Hepatocyte (in vitro differentiated cells): ENCODE measurements at regions not wholly inside any gene's neighbourhood (a gene's known extent, or its start where the extent isn't known, plus 50 kb on each side); places are given as distances from the start of the nearest gene placed in this dataset.

ENCODE experiments used
- EZH2 ChIP-seq: fragments of 200-600 bp; sonication (generic); IDR thresholded peaks from 2 replicates; pipeline ENCODE4 v1.6.1; 2016; ENCODE audit warnings: antibody characterized with exemption, mild to moderate bottlenecking, borderline replicate concordance
- TF ChIP-seq, protein P1 (sequence below): fragments of 200-600 bp; sonication (generic); IDR thresholded peaks from 2 replicates; pipeline ENCODE4 v1.5.1; 2016; ENCODE audit warnings: antibody characterized with exemption, mild to moderate bottlenecking; ENCODE audit not compliant: poor library complexity

DNA sequence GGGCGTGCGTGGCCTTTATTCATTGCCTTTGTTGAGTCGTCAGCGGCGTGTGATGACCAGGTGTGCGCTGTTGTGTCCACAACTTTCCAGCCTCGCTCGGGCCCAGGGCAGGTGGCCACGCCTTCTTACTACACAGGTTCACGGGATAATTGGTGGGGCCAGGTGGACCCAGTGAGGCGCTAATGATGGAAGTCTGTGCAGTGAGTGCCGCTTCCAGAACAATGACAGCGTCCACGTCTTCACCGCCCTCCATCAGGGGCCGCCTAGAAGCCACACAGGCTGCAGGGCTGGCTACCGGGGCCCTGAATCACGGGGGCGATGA is 1197.3 kb downstream of the BRD1 start:
- TF ChIP-seq, protein P1, sequence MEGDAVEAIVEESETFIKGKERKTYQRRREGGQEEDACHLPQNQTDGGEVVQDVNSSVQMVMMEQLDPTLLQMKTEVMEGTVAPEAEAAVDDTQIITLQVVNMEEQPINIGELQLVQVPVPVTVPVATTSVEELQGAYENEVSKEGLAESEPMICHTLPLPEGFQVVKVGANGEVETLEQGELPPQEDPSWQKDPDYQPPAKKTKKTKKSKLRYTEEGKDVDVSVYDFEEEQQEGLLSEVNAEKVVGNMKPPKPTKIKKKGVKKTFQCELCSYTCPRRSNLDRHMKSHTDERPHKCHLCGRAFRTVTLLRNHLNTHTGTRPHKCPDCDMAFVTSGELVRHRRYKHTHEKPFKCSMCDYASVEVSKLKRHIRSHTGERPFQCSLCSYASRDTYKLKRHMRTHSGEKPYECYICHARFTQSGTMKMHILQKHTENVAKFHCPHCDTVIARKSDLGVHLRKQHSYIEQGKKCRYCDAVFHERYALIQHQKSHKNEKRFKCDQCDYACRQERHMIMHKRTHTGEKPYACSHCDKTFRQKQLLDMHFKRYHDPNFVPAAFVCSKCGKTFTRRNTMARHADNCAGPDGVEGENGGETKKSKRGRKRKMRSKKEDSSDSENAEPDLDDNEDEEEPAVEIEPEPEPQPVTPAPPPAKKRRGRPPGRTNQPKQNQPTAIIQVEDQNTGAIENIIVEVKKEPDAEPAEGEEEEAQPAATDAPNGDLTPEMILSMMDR: no peak
- no peak for TF ChIP-seq EZH2
